Motor neuron (in vitro differentiated cells): ENCODE measurements at regions not wholly inside any gene's neighbourhood (a gene's known extent, or its start where the extent isn't known, plus 50 kb on each side); places are given as distances from the start of the nearest gene placed in this dataset.

Experiments
- ATAC-seq, 8 experiments: fragments of 200-7000 bp; cut with Tn5 transposase; replicated peaks in 6 of 8; 2 replicates each; pipeline ENCODE4 v1.8.0; 2021; ENCODE audit warnings: mild to moderate bottlenecking in 8 of 8, moderate library complexity in 8 of 8
- H3K27ac ChIP-seq, 2 donors: fragments of 250-450 bp; sonication (Bioruptor Pico); 2 replicates each; pipeline ENCODE4 v1.9.0; 2021; ENCODE audit warnings: antibody characterized with exemption in 2 of 2, mild to moderate bottlenecking in 2 of 2, moderate library complexity in 1 of 2
- H3K4me1 ChIP-seq, 2 donors: fragments of 250-450 bp; sonication (Bioruptor Pico); replicated peaks in 1 of 2; 2 replicates each; pipeline ENCODE4 v1.6.1; 2021; ENCODE audit warnings: antibody characterized with exemption in 2 of 2, mild to moderate bottlenecking in 2 of 2, moderate library complexity in 1 of 2
- H3K4me3 ChIP-seq, 5 donors: fragments of 250-450 bp; sonication (Bioruptor Pico); 2 replicates each; pipeline ENCODE4 v1.9.0; 2021; ENCODE audit warnings: antibody characterized with exemption in 5 of 5, mild to moderate bottlenecking in 5 of 5, moderate library complexity in 4 of 5
- WGBS, 10 experiments: fragments of 450-650 bp; shearing (Covaris generic); methylation state at CpG; one replicate each; pipeline ENCODE4 v1.0.0; 2022; 5-methylcytosine and 5-hydroxymethylcytosine counted together
- in situ Hi-C, 9 experiments: fragments of 400-800 bp; cut with MboI; loops; one replicate each; pipeline ENCODE4 v1.15.0; 2021; ENCODE audit warnings: low sequenced_read_pairs in 9 of 9, low pct_unique_long_range_greater_than_20kb in 2 of 9; ENCODE audit not compliant: unreplicated experiment in 9 of 9

- ATAC-seq, result peak in 7 of 8 experiments; percentile 33 to 93 (median 83)
- 0 to 53% (median 34%) methylated on average over 1 to 4 of the region's 4 CpGs for WGBS, 10 experiments
- H3K4me3 ChIP-seq, result no peak overlapping the region
- H3K4me1 ChIP-seq, result peaks cover 15 to 17% of the 10 kb centered on the region in 2 donors
- no peak overlapping the region for H3K27ac ChIP-seq
- in situ Hi-C loops, result loop anchor here in 1 of 9 experiments (25.0 kb wide), 1 partner anchor 212 kb away; the partner anchor contains the start of gene SPRED1
Measured at GRCh38 chr15:38050529-38051448, 116.3 kb downstream of the TMCO5A start.

DNA sequence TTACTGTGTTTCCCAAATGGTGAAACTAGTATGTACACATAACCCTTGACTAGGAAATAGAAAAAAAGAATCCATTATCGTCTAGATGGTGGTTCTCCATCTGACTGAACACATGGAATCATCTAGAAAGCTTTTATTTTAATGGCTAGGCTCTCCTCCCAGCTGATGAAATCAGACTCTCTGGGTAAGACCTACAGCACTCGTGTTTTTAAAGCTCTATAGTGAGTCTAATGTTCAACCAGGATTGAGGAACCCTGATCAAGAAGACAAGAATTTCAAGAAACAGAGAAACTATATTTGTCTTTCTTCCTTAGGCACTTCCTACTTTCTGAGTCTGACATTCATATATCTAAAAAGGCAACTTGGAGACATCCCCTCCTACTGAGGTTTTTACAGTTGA is 118.8 kb downstream of the TMCO5A start:
- ATAC-seq, result peak in 1 of 8 experiments; percentile 45
- no peak overlapping the region for H3K4me3 ChIP-seq
- no peak overlapping the region for H3K27ac ChIP-seq
- in situ Hi-C loops, result loop anchor here in 1 of 9 experiments (25.0 kb wide), 1 partner anchor 209 kb away; the partner anchor contains the start of gene SPRED1
- 0 to 100% (median 85%) methylated on average over 1 to 2 of the region's 2 CpGs; no CpG with 5 or more reads in 2 of the 10 experiments for WGBS, 10 experiments
- H3K4me1 ChIP-seq, result peaks cover 15 to 17% of the 10 kb centered on the region in 2 donors

DNA sequence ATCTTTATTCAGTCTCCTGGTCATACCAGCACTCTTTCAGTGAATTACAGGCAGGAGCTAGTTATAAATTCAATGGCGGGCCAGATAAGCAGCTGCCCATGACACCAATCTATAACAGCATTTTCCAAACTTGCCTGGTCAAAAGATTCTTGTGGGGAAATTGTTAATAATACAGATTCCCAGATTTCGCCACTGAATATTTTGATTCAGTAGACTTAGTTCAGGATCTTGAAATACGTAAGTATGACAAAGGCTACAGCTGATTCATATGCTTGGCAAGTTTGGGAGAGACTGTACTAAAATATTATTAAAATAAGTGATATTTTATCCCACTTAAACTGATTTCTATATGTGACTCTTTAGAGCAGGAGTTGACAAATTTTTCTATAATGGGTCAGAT is 119.3 kb downstream of the TMCO5A start:
- H3K4me3 ChIP-seq, result no peak overlapping the region
- H3K4me1 ChIP-seq, result peaks cover 16 to 17% of the 10 kb centered on the region in 2 donors
- 83 to 100% (median 100%) methylated on average over 2 to 3 of the region's 3 CpGs; no CpG with 5 or more reads in 2 of the 10 experiments for WGBS, 10 experiments
- in situ Hi-C loops, result loop anchor here in 1 of 9 experiments (25.0 kb wide), 1 partner anchor 209 kb away; the partner anchor contains the start of gene SPRED1
- no peak overlapping the region for H3K27ac ChIP-seq
- no peak for ATAC-seq

DNA sequence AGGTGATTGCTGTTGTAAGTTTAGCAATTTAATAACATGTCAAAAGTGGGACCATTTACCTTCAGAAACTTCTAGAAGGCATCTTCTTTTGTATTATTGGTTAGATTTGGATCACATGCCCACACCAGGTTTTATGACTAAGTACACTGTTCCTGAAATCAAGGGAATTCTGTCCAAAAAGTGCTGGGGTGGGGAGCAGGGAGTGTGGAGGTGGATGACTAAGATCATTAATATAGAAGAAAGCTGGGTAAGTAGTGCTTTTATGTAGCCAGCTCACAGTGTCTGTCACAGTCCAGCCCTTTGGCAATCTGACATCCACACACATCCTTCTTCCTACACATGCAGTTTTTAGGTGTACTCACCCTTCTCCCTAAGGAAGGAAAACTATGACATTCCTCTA is 120.0 kb downstream of the TMCO5A start:
- in situ Hi-C loops, result loop anchor here in 1 of 9 experiments (25.0 kb wide), 1 partner anchor 208 kb away; the partner anchor contains the start of gene SPRED1
- Histone ChIP-seq H3K4me3 (no peak overlapping the region), H3K4me1 (peaks cover 15 to 17% of the 10 kb centered on the region in 2 donors), H3K27ac (no peak overlapping the region)
- peak in 2 of 8 experiments; percentile 52 to 57 for ATAC-seq

DNA sequence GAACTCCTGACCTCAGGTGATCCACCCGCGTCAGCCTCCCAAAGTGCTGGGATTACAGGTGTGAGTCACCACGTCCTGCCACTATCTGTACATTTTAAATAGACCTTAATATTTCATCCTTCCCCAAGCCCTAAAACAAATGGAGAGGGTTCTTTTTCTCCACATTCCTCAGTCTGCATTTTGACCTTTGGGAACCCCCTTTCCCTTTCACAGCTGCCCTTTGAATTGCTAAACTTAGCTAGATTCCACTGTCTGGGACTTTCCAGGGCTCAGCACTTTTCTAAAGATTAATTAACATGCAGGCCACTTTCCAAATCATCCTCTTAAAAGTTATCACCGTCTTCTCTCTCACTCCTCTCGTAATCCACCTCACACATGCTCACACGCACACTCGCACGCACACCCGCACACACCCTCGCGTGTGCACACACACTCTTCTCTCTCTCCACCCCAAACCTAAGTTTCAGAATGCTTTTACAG is 124.2 kb downstream of the TMCO5A start:
- ATAC-seq, result peak in 3 of 8 experiments; percentile 57 to 66 (median 63)
- in situ Hi-C loops, result loop anchor here in 1 of 9 experiments (25.0 kb wide), 1 partner anchor 204 kb away; the partner anchor contains the start of gene SPRED1
- 0 to 71% (median 31%) methylated on average over 1 to 9 of the region's 11 CpGs; no CpG with 5 or more reads in 2 of the 10 experiments for WGBS, 10 experiments
- Histone ChIP-seq H3K4me3 (no peak overlapping the region), H3K4me1 (peaks cover 0 to 2% of the 10 kb centered on the region in 2 donors), H3K27ac (no peak overlapping the region)

- in situ Hi-C loops, result loop anchor here in 1 of 9 experiments (25.0 kb wide), 1 partner anchor 203 kb away; the partner anchor contains the start of gene SPRED1
- WGBS, 10 experiments, result 0 to 100% (median 90%) methylated on average over 1 of the region's 1 CpG; no CpG with 5 or more reads in 2 of the 10 experiments
- peak in 3 of 8 experiments; percentile 13 to 65 (median 32) for ATAC-seq
- H3K27ac ChIP-seq, result no peak overlapping the region
- H3K4me3 ChIP-seq, result no peak overlapping the region
- peaks cover 0 to 2% of the 10 kb centered on the region in 2 donors for H3K4me1 ChIP-seq
Measured at GRCh38 chr15:38059665-38060064, 125.2 kb downstream of the TMCO5A start.

DNA sequence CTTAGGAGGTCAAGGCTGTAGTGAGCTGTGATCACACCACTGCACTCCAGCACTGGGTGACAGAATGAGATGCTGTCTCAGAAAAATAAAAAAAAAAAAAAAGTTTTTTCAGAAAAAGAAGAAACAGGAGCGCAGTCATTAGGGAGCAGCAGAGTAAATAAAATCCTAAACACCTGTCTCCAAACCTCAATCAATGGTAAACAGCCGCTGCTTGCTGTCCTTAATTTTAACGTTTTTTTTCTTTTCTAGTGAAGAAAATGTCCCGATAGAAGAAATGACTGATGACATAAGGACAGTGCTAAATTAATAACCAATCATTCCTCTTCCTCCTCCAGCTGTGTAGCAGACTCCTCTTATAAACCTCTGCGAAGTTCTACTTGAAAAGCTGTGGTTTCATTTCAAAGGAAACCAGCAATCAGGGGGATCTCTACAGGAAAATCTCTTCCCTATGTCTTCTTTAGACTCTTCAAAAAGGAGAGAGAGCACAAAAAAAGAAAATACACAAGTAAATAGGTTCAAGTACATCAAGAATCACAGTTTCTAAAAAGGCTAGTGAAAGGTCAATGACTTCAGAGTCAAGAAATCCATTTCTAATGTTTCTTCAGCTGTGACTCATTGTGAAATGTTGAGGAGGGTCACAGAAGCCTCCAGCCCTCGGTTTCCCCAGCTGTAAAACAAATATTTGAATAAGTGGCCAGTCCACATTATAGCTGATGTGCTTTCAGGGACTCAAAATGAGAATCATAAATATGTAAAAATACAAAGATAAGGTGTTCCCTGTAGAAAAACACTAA is 127.6 kb downstream of the TMCO5A start:
- in situ Hi-C loops, result loop anchor here in 1 of 9 experiments (25.0 kb wide), 1 partner anchor 200 kb away; the partner anchor contains the start of gene SPRED1
- no peak overlapping the region for H3K27ac ChIP-seq
- H3K4me3 ChIP-seq, result no peak overlapping the region
- WGBS, 10 experiments, result 28 to 86% (median 78%) methylated on average over 3 to 6 of the region's 6 CpGs
- ATAC-seq, result peak in 3 of 8 experiments; percentile 4 to 21 (median 9)
- peaks cover 0 to 3% of the 10 kb centered on the region in 2 donors for H3K4me1 ChIP-seq

DNA sequence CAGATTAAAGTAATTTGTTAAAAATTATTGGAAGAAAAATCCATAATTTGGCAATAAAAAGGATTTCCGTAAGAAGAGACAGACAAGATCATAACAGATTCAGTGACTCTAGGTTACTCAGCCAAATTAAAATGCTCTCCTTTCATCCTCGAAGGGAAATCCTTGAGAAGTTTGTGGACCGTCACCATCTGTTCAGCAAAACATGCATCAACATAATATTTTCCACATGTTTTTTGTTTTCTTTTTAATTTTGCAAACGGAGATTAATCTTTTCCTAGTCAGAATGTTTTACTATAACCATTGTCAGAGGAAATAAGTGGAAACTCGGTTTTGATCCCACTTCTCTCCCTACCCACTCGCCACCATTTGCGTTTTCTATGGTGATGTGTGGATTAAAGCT is 128.3 kb downstream of the TMCO5A start:
- WGBS, 10 experiments, result 10 to 100% (median 88%) methylated on average over 3 to 7 of the region's 7 CpGs
- H3K27ac ChIP-seq, result no peak overlapping the region
- ATAC-seq, result peak in 3 of 8 experiments; percentile 14 to 71 (median 39)
- H3K4me3 ChIP-seq, result no peak overlapping the region
- in situ Hi-C loops, result loop anchor here in 1 of 9 experiments (25.0 kb wide), 1 partner anchor 200 kb away; the partner anchor contains the start of gene SPRED1
- H3K4me1 ChIP-seq, result peaks cover 4 to 6% of the 10 kb centered on the region in 2 donors

DNA sequence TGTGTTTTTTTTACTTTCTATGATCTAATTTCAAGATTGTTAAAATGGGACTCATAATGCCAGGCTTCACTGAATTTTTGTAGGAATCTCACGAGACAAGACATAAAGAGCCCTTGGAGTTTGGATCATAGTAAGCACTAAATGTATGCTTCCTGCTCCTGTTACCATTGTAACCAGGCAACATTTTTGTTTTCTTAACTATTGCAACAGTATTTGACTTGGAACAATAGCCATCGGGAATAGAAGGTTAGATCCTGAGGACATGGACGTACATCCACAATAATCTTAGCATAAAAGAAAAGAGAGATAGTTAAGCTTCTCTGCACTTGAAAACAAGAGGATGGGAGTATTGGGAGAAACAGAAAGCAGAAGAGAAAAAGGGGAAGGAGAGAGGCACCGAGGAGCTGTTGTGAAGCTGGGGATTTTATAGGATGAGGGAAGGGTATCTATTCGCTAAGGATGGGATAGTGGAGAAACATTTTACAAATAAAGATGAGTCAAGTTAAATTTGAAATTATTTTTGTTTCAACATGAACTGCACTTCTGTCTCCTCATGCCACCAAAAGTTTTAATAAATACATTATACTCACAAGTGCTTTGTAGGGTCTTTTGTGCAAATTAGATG is 131.4 kb downstream of the TMCO5A start:
- 49 to 90% (median 81%) methylated on average over 2 to 5 of the region's 5 CpGs for WGBS, 10 experiments
- Histone ChIP-seq H3K4me3 (no peak overlapping the region), H3K4me1 (peaks cover 26 to 27% of the 10 kb centered on the region in 2 donors), H3K27ac (no peak overlapping the region)
- no peak for ATAC-seq
- in situ Hi-C loops, result loop anchor here in 1 of 9 experiments (25.0 kb wide), 1 partner anchor 196 kb away; the partner anchor contains the start of gene SPRED1

DNA sequence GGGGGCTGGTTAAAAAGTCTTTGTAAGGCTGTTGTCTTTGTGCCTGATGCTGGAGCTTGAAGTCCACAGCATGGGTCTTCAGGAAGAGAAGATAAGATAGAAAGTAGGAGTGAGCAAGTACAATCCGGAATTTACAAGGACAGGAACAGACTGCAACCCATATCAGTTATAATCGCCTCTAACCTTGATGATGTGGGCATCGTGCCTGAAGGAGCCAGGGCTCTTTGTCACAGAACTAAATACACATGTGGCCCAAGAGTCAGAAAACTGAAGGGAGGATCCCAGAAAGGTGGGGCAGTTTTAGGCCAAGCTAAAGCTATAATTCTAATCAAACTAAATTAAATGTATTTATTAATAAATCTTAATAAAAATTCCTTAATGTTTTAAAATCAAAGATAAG is 132.2 kb downstream of the TMCO5A start:
- ATAC-seq, result no peak
- WGBS, 10 experiments, result 38 to 100% (median 70%) methylated on average over 1 to 2 of the region's 3 CpGs; no CpG with 5 or more reads in 4 of the 10 experiments
- peaks cover 26 to 27% of the 10 kb centered on the region in 2 donors for H3K4me1 ChIP-seq
- H3K4me3 ChIP-seq, result no peak overlapping the region
- no peak overlapping the region for H3K27ac ChIP-seq
- in situ Hi-C loops, result loop anchor here in 1 of 9 experiments (25.0 kb wide), 1 partner anchor 196 kb away; the partner anchor contains the start of gene SPRED1

- Histone ChIP-seq H3K4me3 (peak overlapping the region in 2 of 5 donors; percentile 0 to 16), H3K4me1 (peaks cover 36 to 38% of the 10 kb centered on the region in 2 donors), H3K27ac (peak overlapping the region; percentile 51 to 60)
- WGBS, 10 experiments, result 0 to 60% (median 5%) methylated on average over 1 to 7 of the region's 7 CpGs
- in situ Hi-C loops, result loop anchor here in 1 of 9 experiments (25.0 kb wide), 1 partner anchor 193 kb away; the partner anchor contains the start of gene SPRED1
- peak; percentile 21 to 56 (median 48) for ATAC-seq
Measured at GRCh38 chr15:38068626-38069391, 134.4 kb downstream of the TMCO5A start.
